ENCODE measurements at regions not wholly inside any gene's neighbourhood (a gene's known extent, or its start where the extent isn't known, plus 50 kb on each side); places are given as distances from the start of the nearest gene placed in this dataset.

GRCh38 chr16:6146874-6147425, 1049.4 kb upstream of the EEF2KMT start (continued):
- TF ChIP-seq CBX3 (IDR thresholded peaks at IDR 0.05; ENCODE audit: low read depth) (no peak), ZFX (IDR thresholded peaks at IDR 0.05) (no peak)

- Histone ChIP-seq H2AFZ (ENCODE audit: low read depth, low read length, poor library complexity, severe bottlenecking) (no peak overlapping the region), H3K27me3 (ENCODE audit: insufficient read depth, low read length) (no peaks in the 10 kb centered on the region), H3K79me2 (ENCODE audit: insufficient read depth, low read length) (no peaks in the 10 kb centered on the region), H4K20me1 (ENCODE audit: insufficient read depth) (no peaks in the 10 kb centered on the region), H3K36me3 (ENCODE audit: control insufficient read depth in 1 of 2, insufficient read depth in 2 of 2, low read length in 2 of 2) (no peaks in the 10 kb centered on the region), H3K9me2 (ENCODE audit: insufficient read depth) (no peaks in the 10 kb centered on the region), H3K9ac (ENCODE audit: low read length) (no peak overlapping the region), H3K9me3 (ENCODE audit: control insufficient read depth in 1 of 2, insufficient read depth in 1 of 2, low read depth in 1 of 2, low read length in 2 of 2) (peaks cover 0 to 15% of the 10 kb centered on the region in 2 experiments; a peak in 2 of 4 replicates), H3K4me1 (ENCODE audit: control insufficient read depth in 1 of 2, insufficient read depth in 2 of 2, low read length in 2 of 2) (no peaks in the 10 kb centered on the region), H3K27ac (ENCODE audit: low read depth, low read length) (no peak overlapping the region), H3K4me2 (ENCODE audit: low read length) (no peak overlapping the region), H3K4me3 (replicated peaks in 1 of 2; ENCODE audit: low read depth in 1 of 2, low read length in 2 of 2) (no peak overlapping the region)
- TF ChIP-seq POLR2A (IDR thresholded peaks at IDR 0.05; ENCODE audit: borderline replicate concordance, extremely low read depth, insufficient read depth, insufficient read length) (no peak), ZBTB33 (IDR thresholded peaks at IDR 0.05; ENCODE audit: extremely low read depth, insufficient replicate concordance, low read length) (no peak), SRF (IDR thresholded peaks at IDR 0.05; ENCODE audit: low read depth) (no peak), SP1 (IDR thresholded peaks at IDR 0.05; ENCODE audit: low read depth) (no peak), ZFX (IDR thresholded peaks at IDR 0.05) (no peak), CEBPB (IDR thresholded peaks at IDR 0.05; ENCODE audit: low read depth) (no peak), ATF3 (IDR thresholded peaks at IDR 0.05) (no peak), CBX3 (IDR thresholded peaks at IDR 0.05; ENCODE audit: low read depth) (no peak), EZH2 (IDR thresholded peaks at IDR 0.05) (no peak), ZNF274 (IDR thresholded peaks at IDR 0.05; ENCODE audit: low read depth, low read length) (no peak), RAD21 (IDR thresholded peaks at IDR 0.05; ENCODE audit: low read depth) (no peak), CTCF (IDR thresholded peaks at IDR 0.05 in 2 of 3, conservative IDR thresholded peaks at IDR 0.05 in 1 of 3; ENCODE audit: borderline replicate concordance in 1 of 3, insufficient read depth in 1 of 3, low read depth in 2 of 3, low read length in 2 of 3) (no peak), ELF1 (IDR thresholded peaks at IDR 0.05; ENCODE audit: borderline replicate concordance, low read depth) (no peak)
- ATAC-seq = no peak
- DNase-seq (ENCODE audit: low read depth, low spot score) = no peak
- ChIA-PET CTCF (no interaction called here), RAD21 (ENCODE audit: low non-redundant PET in 1 of 2, low total read pairs in 2 of 2, uncharacterized antibody in 2 of 2, unreplicated experiment in 2 of 2) (no interaction called here), POLR2A (no interaction called here)
- BruUV-seq (replicated peaks) = no TSS peak
- intact Hi-C loops (cut with micrococcal nuclease) = no loop called here
These were observed 1048.8 kb upstream of the EEF2KMT start for GRCh38 chr16:6146356-6146755.
